NCI-H69 (cell line): ENCODE measurements at regions not wholly inside any gene's neighbourhood (a gene's known extent, or its start where the extent isn't known, plus 50 kb on each side); places are given as distances from the start of the nearest gene placed in this dataset.

ENCODE experiments used
- DNase-seq: peaks from one replicate; lab custom pipeline; 2025; lab: John Stamatoyannopoulos, UW

GRCh38 chr14:97866195-97866594 lies 1069.0 kb downstream of the VRK1 start:
- DNase-seq, result no peak

GRCh38 chr14:97866664-97867063 lies 1069.5 kb downstream of the VRK1 start:
- no peak for DNase-seq

GRCh38 chr14:97873291-97873690 lies 1076.1 kb downstream of the VRK1 start:
- peak; percentile 39 for DNase-seq

- no peak for DNase-seq
Measured at GRCh38 chr14:97874394-97874793, 1077.2 kb downstream of the VRK1 start.

GRCh38 chr14:97878206-97878605 lies 1081.0 kb downstream of the VRK1 start:
- no peak for DNase-seq

- no peak for DNase-seq
Measured at GRCh38 chr14:97878727-97879126, 1081.5 kb downstream of the VRK1 start.

GRCh38 chr14:97887690-97888089 lies 1090.5 kb downstream of the VRK1 start:
- no peak for DNase-seq

GRCh38 chr14:97888331-97888730 lies 1091.1 kb downstream of the VRK1 start:
- DNase-seq, result no peak

- DNase-seq, result no peak
Measured at GRCh38 chr14:97891515-97891914, 1094.3 kb downstream of the VRK1 start.

- DNase-seq, result no peak
Measured at GRCh38 chr14:97894552-97894951, 1097.4 kb downstream of the VRK1 start.

- DNase-seq, result no peak
Measured at GRCh38 chr14:97900196-97900854, 1103.1 kb downstream of the VRK1 start.

GRCh38 chr14:97902630-97903029 lies 1105.4 kb downstream of the VRK1 start:
- no peak for DNase-seq

- DNase-seq, result no peak
Measured at GRCh38 chr14:97903821-97904220, 1106.6 kb downstream of the VRK1 start.

- DNase-seq, result peak; percentile 35
Measured at GRCh38 chr14:97912217-97912616, 1115.0 kb downstream of the VRK1 start.

GRCh38 chr14:97916100-97916499 lies 1118.9 kb downstream of the VRK1 start:
- DNase-seq, result no peak

- no peak for DNase-seq
Measured at GRCh38 chr14:97916669-97917568, 1119.7 kb downstream of the VRK1 start.

GRCh38 chr14:97920201-97920600 lies 1123.0 kb downstream of the VRK1 start:
- DNase-seq, result no peak

GRCh38 chr14:97921296-97921695 lies 1124.1 kb downstream of the VRK1 start:
- DNase-seq, result no peak

GRCh38 chr14:97924922-97925613 lies 1127.9 kb downstream of the VRK1 start:
- no peak for DNase-seq

- DNase-seq, result peak; percentile 9
Measured at GRCh38 chr14:97930166-97930565, 1133.0 kb downstream of the VRK1 start.

- DNase-seq, result no peak
Measured at GRCh38 chr14:97931273-97931672, 1134.1 kb downstream of the VRK1 start.

- DNase-seq, result no peak
Measured at GRCh38 chr14:97942921-97943320, 1145.7 kb downstream of the VRK1 start.

- no peak for DNase-seq
Measured at GRCh38 chr14:97943619-97944018, 1146.4 kb downstream of the VRK1 start.
